Gastroesophageal sphincter (tissue), 3 donors: ENCODE measurements at regions not wholly inside any gene's neighbourhood (a gene's known extent, or its start where the extent isn't known, plus 50 kb on each side); places are given as distances from the start of the nearest gene placed in this dataset.

ENCODE experiments used
- CTCF ChIP-seq, 4 experiments: fragments of 200-600 bp in 2 of 4; fragments of 450-650 bp in 2 of 4; sonication (generic) in 1 of 4; IDR thresholded peaks; one replicate each; pipeline ENCODE4 v1.5.1; 2017 to 2019; ENCODE audit warnings: antibody characterized with exemption in 4 of 4, mild to moderate bottlenecking in 2 of 4, moderate library complexity in 2 of 4
- EP300 ChIP-seq: sonication (generic); formaldehyde crosslinking; IDR thresholded peaks from one replicate; pipeline ENCODE4 v1.6.1; 2017; ENCODE audit warnings: antibody characterized with exemption, mild to moderate bottlenecking
- POLR2A ChIP-seq, 2 donors: fragments of 450-650 bp; IDR thresholded peaks; one replicate each; pipeline ENCODE4 v1.6.1; 2017; ENCODE audit warnings: antibody characterized with exemption in 2 of 2, mild to moderate bottlenecking in 2 of 2, moderate library complexity in 1 of 2

- TF ChIP-seq CTCF (IDR thresholded peaks at IDR 0.05), result no peak
- TF ChIP-seq POLR2A (IDR thresholded peaks at IDR 0.05), result no peak
- no peak for TF ChIP-seq EP300
Measured at GRCh38 chr21:35450830-35451229, 401.7 kb upstream of the RUNX1 start.
